ENCODE measurements at regions not wholly inside any gene's neighbourhood (a gene's known extent, or its start where the extent isn't known, plus 50 kb on each side); places are given as distances from the start of the nearest gene placed in this dataset.

- H3K27me3 Mint-ChIP-seq (ENCODE audit: unreplicated experiment) = no peaks in the 10 kb centered on the region
- no peaks in the 10 kb centered on the region for H3K4me1 Mint-ChIP-seq (ENCODE audit: unreplicated experiment)
- no peaks in the 10 kb centered on the region for H3K9me3 Mint-ChIP-seq (ENCODE audit: unreplicated experiment)
- TF ChIP-seq, protein P1, sequence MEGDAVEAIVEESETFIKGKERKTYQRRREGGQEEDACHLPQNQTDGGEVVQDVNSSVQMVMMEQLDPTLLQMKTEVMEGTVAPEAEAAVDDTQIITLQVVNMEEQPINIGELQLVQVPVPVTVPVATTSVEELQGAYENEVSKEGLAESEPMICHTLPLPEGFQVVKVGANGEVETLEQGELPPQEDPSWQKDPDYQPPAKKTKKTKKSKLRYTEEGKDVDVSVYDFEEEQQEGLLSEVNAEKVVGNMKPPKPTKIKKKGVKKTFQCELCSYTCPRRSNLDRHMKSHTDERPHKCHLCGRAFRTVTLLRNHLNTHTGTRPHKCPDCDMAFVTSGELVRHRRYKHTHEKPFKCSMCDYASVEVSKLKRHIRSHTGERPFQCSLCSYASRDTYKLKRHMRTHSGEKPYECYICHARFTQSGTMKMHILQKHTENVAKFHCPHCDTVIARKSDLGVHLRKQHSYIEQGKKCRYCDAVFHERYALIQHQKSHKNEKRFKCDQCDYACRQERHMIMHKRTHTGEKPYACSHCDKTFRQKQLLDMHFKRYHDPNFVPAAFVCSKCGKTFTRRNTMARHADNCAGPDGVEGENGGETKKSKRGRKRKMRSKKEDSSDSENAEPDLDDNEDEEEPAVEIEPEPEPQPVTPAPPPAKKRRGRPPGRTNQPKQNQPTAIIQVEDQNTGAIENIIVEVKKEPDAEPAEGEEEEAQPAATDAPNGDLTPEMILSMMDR (IDR thresholded peaks at IDR 0.05) = no peak
- H3K4me3 Mint-ChIP-seq (ENCODE audit: unreplicated experiment) = no peak overlapping the region
- DNase-seq (ENCODE audit: extremely low spot score, unreplicated experiment) = no peak
- H3K36me3 Mint-ChIP-seq (ENCODE audit: unreplicated experiment) = no peaks in the 10 kb centered on the region
- H3K27ac Mint-ChIP-seq (ENCODE audit: unreplicated experiment) = no peak overlapping the region
Measured at GRCh38 chr12:107399046-107399445, 286.6 kb upstream of the PWP1 start.

DNA sequence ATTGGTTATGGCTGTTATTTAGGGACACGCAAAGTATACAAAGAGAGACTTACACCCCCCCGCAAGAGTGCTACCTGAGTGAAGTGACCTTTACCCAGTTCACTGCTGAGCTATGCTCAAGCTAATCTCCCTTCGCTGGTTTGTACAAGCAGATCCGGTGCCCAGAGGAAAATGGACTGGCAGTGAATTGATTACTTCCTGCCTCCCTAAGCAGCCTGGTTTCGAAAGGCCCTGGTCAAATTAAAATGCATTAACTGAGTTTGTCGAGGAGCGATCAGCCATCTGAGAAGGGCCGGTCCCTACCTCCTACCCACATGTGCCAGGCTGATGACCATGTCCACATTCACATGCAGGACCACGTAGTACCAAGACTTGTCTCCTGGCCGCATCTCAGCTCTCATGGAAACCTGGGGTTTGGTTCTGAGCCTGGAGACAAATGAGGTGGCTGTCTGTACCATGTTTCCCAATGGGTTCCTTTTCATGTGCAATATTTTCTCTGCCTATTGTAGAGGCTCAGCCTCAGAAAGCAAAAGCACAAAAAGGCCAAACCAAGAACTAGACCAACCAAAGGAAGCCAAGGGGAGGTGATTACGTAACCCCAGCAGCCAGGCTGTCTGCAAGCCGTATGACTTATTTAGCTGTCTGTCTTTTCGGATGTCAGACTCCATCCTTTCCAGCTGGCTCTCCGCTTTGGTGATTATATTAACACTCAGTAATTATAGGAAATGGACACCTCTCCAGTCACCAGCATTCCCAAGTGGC, 284.7 kb upstream of the PWP1 start:
- H3K9me3 Mint-ChIP-seq (ENCODE audit: unreplicated experiment) = no peaks in the 10 kb centered on the region
- no peaks in the 10 kb centered on the region for H3K36me3 Mint-ChIP-seq (ENCODE audit: unreplicated experiment)
- no peaks in the 10 kb centered on the region for H3K27me3 Mint-ChIP-seq (ENCODE audit: unreplicated experiment)
- no peak overlapping the region for H3K27ac Mint-ChIP-seq (ENCODE audit: unreplicated experiment)
- no peak for DNase-seq (ENCODE audit: extremely low spot score, unreplicated experiment)
- no peak overlapping the region for H3K4me3 Mint-ChIP-seq (ENCODE audit: unreplicated experiment)
- TF ChIP-seq, protein P1 (IDR thresholded peaks at IDR 0.05) = no peak
- no peaks in the 10 kb centered on the region for H3K4me1 Mint-ChIP-seq (ENCODE audit: unreplicated experiment)

DNA sequence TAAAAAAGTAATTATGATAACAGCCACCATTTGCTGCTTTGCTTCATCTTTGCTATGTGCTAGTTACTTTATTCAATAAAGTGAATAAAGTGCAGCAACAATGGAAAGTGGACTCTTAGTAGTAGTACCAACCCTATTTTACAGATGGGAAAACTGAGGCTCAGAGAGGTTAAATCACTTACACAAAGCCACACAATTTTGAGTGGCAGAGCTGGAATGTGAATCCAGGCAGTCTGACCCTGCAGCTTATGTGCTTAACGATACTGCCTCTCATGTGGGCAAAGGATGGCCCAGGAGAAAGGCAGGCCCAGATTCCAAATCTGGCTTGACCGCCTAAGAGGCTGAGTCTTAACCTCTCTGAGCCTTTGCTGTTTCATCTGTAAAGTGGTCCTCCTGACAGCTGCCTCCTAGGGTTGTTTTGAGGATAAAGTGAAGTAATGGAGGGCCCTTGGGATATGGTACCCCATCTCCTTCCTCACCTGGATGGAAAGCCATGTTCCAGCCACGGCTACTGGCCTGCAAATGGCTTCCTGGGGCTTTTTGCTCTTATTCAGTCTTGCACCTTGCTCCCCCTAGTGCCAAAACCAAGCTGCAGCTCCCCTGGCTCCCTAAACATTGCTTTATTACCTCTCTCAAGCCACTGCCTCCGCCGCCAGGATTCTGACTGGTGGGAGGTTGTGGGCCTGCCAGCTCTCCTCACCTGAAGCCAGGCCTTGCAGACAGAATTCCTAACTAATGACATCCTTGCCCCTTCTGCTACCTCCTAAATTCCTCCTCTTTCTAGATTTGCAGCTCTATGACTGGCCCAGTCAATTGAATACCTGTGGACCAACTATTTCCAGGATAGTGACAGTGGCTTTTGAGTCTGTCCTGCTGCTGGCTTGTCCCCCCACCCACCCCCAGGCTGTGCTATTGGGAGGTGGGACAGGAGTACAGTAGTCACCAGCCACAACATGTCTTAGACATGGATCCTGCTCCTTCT, 283.3 kb upstream of the PWP1 start:
- Mint-ChIP-seq H3K27ac (ENCODE audit: unreplicated experiment) (no peak overlapping the region), H3K9me3 (ENCODE audit: unreplicated experiment) (no peaks in the 10 kb centered on the region), H3K4me1 (ENCODE audit: unreplicated experiment) (no peaks in the 10 kb centered on the region), H3K4me3 (ENCODE audit: unreplicated experiment) (no peak overlapping the region), H3K36me3 (ENCODE audit: unreplicated experiment) (no peaks in the 10 kb centered on the region), H3K27me3 (ENCODE audit: unreplicated experiment) (no peaks in the 10 kb centered on the region)
- TF ChIP-seq, protein P1 (IDR thresholded peaks at IDR 0.05) = peak; percentile 57
- DNase-seq (ENCODE audit: extremely low spot score, unreplicated experiment) = no peak

DNA sequence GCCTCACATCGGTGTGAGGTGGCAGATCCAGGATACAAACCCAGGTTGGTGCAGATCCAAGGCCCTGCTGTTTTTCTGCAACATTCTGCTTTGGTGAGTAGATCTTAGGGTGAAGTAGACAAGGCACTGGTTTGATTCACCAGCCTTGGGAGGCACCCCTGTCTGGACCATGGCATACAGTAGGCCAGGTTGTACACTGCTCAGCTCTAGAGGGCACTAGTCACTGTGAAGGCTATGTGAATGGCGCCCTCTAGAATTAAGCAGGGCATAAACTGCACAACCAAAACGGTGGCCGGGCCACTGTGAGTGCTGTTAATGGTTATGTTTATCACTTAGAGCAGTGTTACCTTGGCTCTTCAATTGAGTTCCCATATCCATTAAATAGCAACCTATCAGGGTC, 280.6 kb upstream of the PWP1 start:
- Mint-ChIP-seq H3K27me3 (ENCODE audit: unreplicated experiment) (no peaks in the 10 kb centered on the region), H3K4me1 (ENCODE audit: unreplicated experiment) (no peaks in the 10 kb centered on the region), H3K9me3 (ENCODE audit: unreplicated experiment) (no peaks in the 10 kb centered on the region), H3K36me3 (ENCODE audit: unreplicated experiment) (no peaks in the 10 kb centered on the region), H3K27ac (ENCODE audit: unreplicated experiment) (no peak overlapping the region), H3K4me3 (ENCODE audit: unreplicated experiment) (no peak overlapping the region)
- no peak for DNase-seq (ENCODE audit: extremely low spot score, unreplicated experiment)
- TF ChIP-seq, protein P1 (IDR thresholded peaks at IDR 0.05) = peak; percentile 16

GRCh38 chr12:107405436-107405835, 280.2 kb upstream of the PWP1 start:
- Mint-ChIP-seq H3K36me3 (ENCODE audit: unreplicated experiment) (no peaks in the 10 kb centered on the region), H3K4me1 (ENCODE audit: unreplicated experiment) (no peaks in the 10 kb centered on the region), H3K4me3 (ENCODE audit: unreplicated experiment) (no peak overlapping the region), H3K27ac (ENCODE audit: unreplicated experiment) (no peak overlapping the region), H3K9me3 (ENCODE audit: unreplicated experiment) (no peaks in the 10 kb centered on the region), H3K27me3 (ENCODE audit: unreplicated experiment) (no peaks in the 10 kb centered on the region)
- no peak for DNase-seq (ENCODE audit: extremely low spot score, unreplicated experiment)
- TF ChIP-seq, protein P1 (IDR thresholded peaks at IDR 0.05) = no peak

Measured in osteocyte (in vitro differentiated cells).